Thyroid gland (tissue), 4 donors: ENCODE measurements at regions not wholly inside any gene's neighbourhood (a gene's known extent, or its start where the extent isn't known, plus 50 kb on each side); places are given as distances from the start of the nearest gene placed in this dataset.

Experiments
- POLR2A ChIP-seq, 2 donors: fragments of 450-650 bp; IDR thresholded peaks; one replicate each; pipeline ENCODE4 v1.6.1; 2017; ENCODE audit warnings: antibody characterized with exemption in 2 of 2, mild to moderate bottlenecking in 2 of 2, moderate library complexity in 1 of 2
- TF ChIP-seq, protein P1 (sequence below), 6 experiments: fragments of 200-600 bp in 3 of 6; fragments of 450-650 bp in 3 of 6; sonication (generic) in 3 of 6; IDR thresholded peaks; one replicate each; pipeline ENCODE4 v1.5.1; 2016 to 2019; ENCODE audit warnings: antibody characterized with exemption in 6 of 6, mild to moderate bottlenecking in 2 of 6, inconsistent platforms in 1 of 6, moderate library complexity in 1 of 6

DNA sequence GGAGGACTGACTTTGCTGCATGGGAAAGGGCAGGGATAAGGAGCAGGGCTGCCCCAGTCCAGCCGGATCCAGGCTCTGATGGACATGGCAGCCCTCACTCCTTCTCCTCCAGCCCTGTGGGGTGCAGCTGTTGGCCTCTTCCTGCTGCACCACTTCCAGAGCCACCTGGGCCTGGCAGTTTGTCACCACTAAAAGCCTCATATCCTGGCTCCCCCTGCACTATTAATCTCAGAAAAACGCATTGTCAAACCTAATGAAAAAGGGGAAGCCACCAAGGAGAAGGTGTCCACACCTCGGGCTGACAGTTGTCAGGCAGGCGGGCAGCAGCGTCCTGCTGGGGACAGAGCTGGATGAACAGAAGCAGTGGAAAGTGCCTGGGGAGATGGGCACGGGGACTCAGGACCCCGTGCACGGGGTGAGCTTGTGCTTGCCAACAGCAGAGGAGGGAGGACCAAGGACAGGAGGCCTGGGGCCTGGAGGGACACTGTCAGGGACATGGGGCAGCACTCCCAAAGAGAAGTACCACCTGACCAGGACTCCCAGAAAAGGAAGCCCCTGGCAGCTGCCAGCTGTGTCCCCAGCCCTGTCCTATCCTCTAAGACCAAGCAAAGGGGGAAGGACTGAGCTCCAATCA, 151.1 kb upstream of the TSHZ3 start:
- TF ChIP-seq POLR2A (IDR thresholded peaks at IDR 0.05): no peak
- TF ChIP-seq, protein P1, sequence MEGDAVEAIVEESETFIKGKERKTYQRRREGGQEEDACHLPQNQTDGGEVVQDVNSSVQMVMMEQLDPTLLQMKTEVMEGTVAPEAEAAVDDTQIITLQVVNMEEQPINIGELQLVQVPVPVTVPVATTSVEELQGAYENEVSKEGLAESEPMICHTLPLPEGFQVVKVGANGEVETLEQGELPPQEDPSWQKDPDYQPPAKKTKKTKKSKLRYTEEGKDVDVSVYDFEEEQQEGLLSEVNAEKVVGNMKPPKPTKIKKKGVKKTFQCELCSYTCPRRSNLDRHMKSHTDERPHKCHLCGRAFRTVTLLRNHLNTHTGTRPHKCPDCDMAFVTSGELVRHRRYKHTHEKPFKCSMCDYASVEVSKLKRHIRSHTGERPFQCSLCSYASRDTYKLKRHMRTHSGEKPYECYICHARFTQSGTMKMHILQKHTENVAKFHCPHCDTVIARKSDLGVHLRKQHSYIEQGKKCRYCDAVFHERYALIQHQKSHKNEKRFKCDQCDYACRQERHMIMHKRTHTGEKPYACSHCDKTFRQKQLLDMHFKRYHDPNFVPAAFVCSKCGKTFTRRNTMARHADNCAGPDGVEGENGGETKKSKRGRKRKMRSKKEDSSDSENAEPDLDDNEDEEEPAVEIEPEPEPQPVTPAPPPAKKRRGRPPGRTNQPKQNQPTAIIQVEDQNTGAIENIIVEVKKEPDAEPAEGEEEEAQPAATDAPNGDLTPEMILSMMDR (IDR thresholded peaks at IDR 0.05): no peak
